D721Med (cell line): ENCODE measurements at regions not wholly inside any gene's neighbourhood (a gene's known extent, or its start where the extent isn't known, plus 50 kb on each side); places are given as distances from the start of the nearest gene placed in this dataset.

Source experiments
- DNase-seq: peaks from one replicate; pipeline ENCODE4 v3.0.0; 2011; ENCODE audit warnings: low spot score; ENCODE audit not compliant: insufficient read length
- FAIRE-seq: peaks from 2 replicates; lab custom pipeline; 2011; peaks lifted over from hg19 to GRCh38; lab: Jason Lieb, UNC
- CTCF ChIP-seq: IDR thresholded peaks from 2 replicates; pipeline ENCODE4 v1.5.1; 2012; ENCODE audit warnings: mild to moderate bottlenecking, control low read depth; ENCODE audit not compliant: insufficient read depth; ENCODE audit errors: missing control alignments

- no peak for TF ChIP-seq CTCF
- DNase-seq (no peak), FAIRE-seq (no peak)
Observed at GRCh38 chr2:187274146-187274545, 173.9 kb downstream of the CALCRL start.

- no peak for FAIRE-seq
- DNase-seq: no peak
- TF ChIP-seq CTCF: no peak
Observed at GRCh38 chr2:187272255-187272654, 175.8 kb downstream of the CALCRL start.

GRCh38 chr2:187271825-187272224, 176.2 kb downstream of the CALCRL start:
- FAIRE-seq (no peak), DNase-seq (no peak)
- TF ChIP-seq CTCF: no peak

GRCh38 chr2:187266645-187267044, 181.4 kb downstream of the CALCRL start:
- no peak for FAIRE-seq
- DNase-seq: no peak
- TF ChIP-seq CTCF: no peak

- FAIRE-seq (no peak), DNase-seq (no peak)
- TF ChIP-seq CTCF: no peak
Observed at GRCh38 chr2:187266147-187266546, 181.9 kb downstream of the CALCRL start.

- FAIRE-seq (no peak), DNase-seq (no peak)
- no peak for TF ChIP-seq CTCF
Observed at GRCh38 chr2:187264612-187265011, 183.4 kb downstream of the CALCRL start.

- DNase-seq (no peak), FAIRE-seq (no peak)
- TF ChIP-seq CTCF: no peak
Observed at GRCh38 chr2:187263675-187264560, 184.1 kb downstream of the CALCRL start.
